HL-60 (cell line): ENCODE measurements at regions not wholly inside any gene's neighbourhood (a gene's known extent, or its start where the extent isn't known, plus 50 kb on each side); places are given as distances from the start of the nearest gene placed in this dataset.

Source experiments
- DNase-seq, 2 experiments: peaks; one replicate each; pipeline ENCODE4 v3.0.0-alpha.2; 2010 to 2020; ENCODE audit warnings: low read depth in 1 of 2, low spot score in 1 of 2
- H3K27ac ChIP-seq: fragments of 250-450 bp; sonication (Bioruptor Pico); replicated peaks from 2 replicates; pipeline ENCODE4 v1.5.1; 2020; ENCODE audit warnings: mild to moderate bottlenecking, moderate library complexity
- H3K27me3 ChIP-seq: fragments of 250-450 bp; sonication (Bioruptor Pico); 2 replicates; pipeline ENCODE4 v1.5.1; 2021; ENCODE audit warnings: mild to moderate bottlenecking, moderate library complexity; ENCODE audit not compliant: insufficient read depth, poor library complexity, severe bottlenecking
- H3K4me3 ChIP-seq: replicated peaks from 2 replicates; pipeline ENCODE4 v1.5.1; 2011; ENCODE audit warnings: mild to moderate bottlenecking, control low read depth, low read length; ENCODE audit not compliant: insufficient read depth
- CTCF ChIP-seq: IDR thresholded peaks from one replicate; pipeline ENCODE4 v1.5.1; 2011; ENCODE audit warnings: low read length, control low read depth, inconsistent platforms; ENCODE audit not compliant: insufficient read depth
- GABPA ChIP-seq: IDR thresholded peaks from 2 replicates; pipeline ENCODE4 v1.6.1; 2012; ENCODE audit warnings: low read depth
- POLR2AphosphoS5 ChIP-seq: IDR thresholded peaks from 2 replicates; pipeline ENCODE4 v1.6.1; 2012; ENCODE audit warnings: low read depth
- REST ChIP-seq: IDR thresholded peaks from 2 replicates; pipeline ENCODE4 v1.6.1; 2012; ENCODE audit warnings: low read depth; ENCODE audit not compliant: insufficient replicate concordance
- SPI1 ChIP-seq: IDR thresholded peaks from 2 replicates; pipeline ENCODE4 v1.6.1; 2012; ENCODE audit warnings: low read depth, mild to moderate bottlenecking, borderline replicate concordance

DNA sequence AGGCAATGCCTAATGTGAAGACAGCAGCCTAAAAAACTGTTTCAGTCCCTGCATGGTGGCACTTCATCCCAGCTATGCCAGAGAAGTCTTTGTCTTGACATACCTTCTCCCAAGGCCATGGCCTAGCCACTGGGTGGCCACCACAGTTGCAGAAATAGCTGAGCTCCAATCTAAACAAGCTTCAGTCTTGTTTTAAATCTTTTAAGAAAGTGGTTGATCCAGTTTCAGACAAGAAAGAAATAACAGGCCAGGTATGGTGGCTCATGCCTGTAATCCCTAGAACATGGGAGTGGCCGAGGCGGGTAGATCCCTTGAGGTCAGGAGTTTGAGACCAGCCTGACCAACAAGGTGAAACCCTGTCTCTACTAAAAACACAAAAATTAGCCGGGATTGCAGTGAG, 600.0 kb upstream of the PLXNA2 start:
- TF ChIP-seq REST (no peak), SPI1 (no peak), GABPA (no peak), POLR2AphosphoS5 (no peak), CTCF (no peak)
- DNase-seq = no peak
- H3K27ac ChIP-seq = no peak overlapping the region
- H3K27me3 ChIP-seq = no peaks in the 10 kb centered on the region
- H3K4me3 ChIP-seq = no peak overlapping the region

- no peak for DNase-seq
- Histone ChIP-seq H3K27ac (no peak overlapping the region), H3K4me3 (no peak overlapping the region), H3K27me3 (no peaks in the 10 kb centered on the region)
- no peak for TF ChIP-seq SPI1
- no peak for TF ChIP-seq REST
- no peak for TF ChIP-seq POLR2AphosphoS5
- no peak for TF ChIP-seq CTCF
- TF ChIP-seq GABPA = no peak
These were observed 604.7 kb upstream of the PLXNA2 start for GRCh38 chr1:208848854-208849253.

DNA sequence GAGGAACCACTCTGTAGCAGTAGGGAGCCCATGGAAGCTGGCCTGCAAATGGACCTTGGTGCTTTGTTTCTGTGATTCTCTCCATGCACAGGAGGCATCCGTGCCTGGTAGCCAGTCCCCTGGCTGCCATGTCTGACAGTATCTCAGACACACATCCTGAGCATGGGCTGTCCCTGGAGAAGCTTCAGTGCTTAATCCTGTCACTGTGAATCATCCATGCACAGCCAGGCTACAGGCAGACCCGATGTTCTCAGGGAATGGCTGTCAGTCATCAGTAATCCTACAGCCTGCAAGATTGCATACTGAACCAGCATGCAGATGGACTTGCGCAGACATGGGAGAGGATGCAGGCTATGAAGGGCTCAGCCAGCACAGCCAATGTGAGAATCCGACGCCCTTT, 606.3 kb upstream of the PLXNA2 start:
- no peaks in the 10 kb centered on the region for H3K27me3 ChIP-seq
- H3K27ac ChIP-seq = no peak overlapping the region
- TF ChIP-seq SPI1 = no peak
- TF ChIP-seq CTCF = no peak
- TF ChIP-seq GABPA = no peak
- no peak for TF ChIP-seq POLR2AphosphoS5
- no peak for TF ChIP-seq REST
- no peak for DNase-seq
- no peak overlapping the region for H3K4me3 ChIP-seq
